ENCODE measurements at regions not wholly inside any gene's neighbourhood (a gene's known extent, or its start where the extent isn't known, plus 50 kb on each side); places are given as distances from the start of the nearest gene placed in this dataset.

- POLR2A ChIA-PET: no interaction called here
- no peak overlapping the region for H3K4me3 ChIP-seq (ENCODE audit: low read depth in 2 of 2, low read length in 1 of 2)
These were observed 207.0 kb upstream of the CXCR4 start for GRCh38 chr2:136324966-136325365.

More at GRCh38 chr2:136324966-136325365, 207.0 kb upstream of the CXCR4 start:
- H3K9me3 ChIP-seq: no peaks in the 10 kb centered on the region
- TF ChIP-seq NFIC (IDR thresholded peaks at IDR 0.05; ENCODE audit: borderline replicate concordance): no peak
- no peak for TF ChIP-seq CHD2 (IDR thresholded peaks at IDR 0.05; ENCODE audit: low read length, partially characterized antibody)
- no peak for TF ChIP-seq TCF12 (IDR thresholded peaks at IDR 0.05)
- no peak for TF ChIP-seq SMC3 (IDR thresholded peaks at IDR 0.05; ENCODE audit: low read depth, low read length)
- no peak for TF ChIP-seq JUND (IDR thresholded peaks at IDR 0.05)
- TF ChIP-seq GATA2 (CRISPR knock-in tag; IDR thresholded peaks at IDR 0.05): no peak
- TF ChIP-seq, protein P1, sequence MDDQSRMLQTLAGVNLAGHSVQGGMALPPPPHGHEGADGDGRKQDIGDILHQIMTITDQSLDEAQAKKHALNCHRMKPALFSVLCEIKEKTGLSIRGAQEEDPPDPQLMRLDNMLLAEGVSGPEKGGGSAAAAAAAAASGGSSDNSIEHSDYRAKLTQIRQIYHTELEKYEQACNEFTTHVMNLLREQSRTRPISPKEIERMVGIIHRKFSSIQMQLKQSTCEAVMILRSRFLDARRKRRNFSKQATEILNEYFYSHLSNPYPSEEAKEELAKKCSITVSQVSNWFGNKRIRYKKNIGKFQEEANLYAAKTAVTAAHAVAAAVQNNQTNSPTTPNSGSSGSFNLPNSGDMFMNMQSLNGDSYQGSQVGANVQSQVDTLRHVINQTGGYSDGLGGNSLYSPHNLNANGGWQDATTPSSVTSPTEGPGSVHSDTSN (IDR thresholded peaks at IDR 0.05): no peak
- no peak for TF ChIP-seq MEF2A (IDR thresholded peaks at IDR 0.05; ENCODE audit: borderline replicate concordance, low read depth)
- no peak for TF ChIP-seq SIN3A (IDR thresholded peaks at IDR 0.05; ENCODE audit: borderline replicate concordance, low read depth, low read length)
- TF ChIP-seq USF2 (IDR thresholded peaks at IDR 0.05; ENCODE audit: borderline replicate concordance, low read depth, low read length): no peak
- no peak for TF ChIP-seq EP300 (IDR thresholded peaks at IDR 0.05; ENCODE audit: borderline replicate concordance in 1 of 2, low read depth in 1 of 2, low read length in 1 of 2)
- TF ChIP-seq, protein P2, sequence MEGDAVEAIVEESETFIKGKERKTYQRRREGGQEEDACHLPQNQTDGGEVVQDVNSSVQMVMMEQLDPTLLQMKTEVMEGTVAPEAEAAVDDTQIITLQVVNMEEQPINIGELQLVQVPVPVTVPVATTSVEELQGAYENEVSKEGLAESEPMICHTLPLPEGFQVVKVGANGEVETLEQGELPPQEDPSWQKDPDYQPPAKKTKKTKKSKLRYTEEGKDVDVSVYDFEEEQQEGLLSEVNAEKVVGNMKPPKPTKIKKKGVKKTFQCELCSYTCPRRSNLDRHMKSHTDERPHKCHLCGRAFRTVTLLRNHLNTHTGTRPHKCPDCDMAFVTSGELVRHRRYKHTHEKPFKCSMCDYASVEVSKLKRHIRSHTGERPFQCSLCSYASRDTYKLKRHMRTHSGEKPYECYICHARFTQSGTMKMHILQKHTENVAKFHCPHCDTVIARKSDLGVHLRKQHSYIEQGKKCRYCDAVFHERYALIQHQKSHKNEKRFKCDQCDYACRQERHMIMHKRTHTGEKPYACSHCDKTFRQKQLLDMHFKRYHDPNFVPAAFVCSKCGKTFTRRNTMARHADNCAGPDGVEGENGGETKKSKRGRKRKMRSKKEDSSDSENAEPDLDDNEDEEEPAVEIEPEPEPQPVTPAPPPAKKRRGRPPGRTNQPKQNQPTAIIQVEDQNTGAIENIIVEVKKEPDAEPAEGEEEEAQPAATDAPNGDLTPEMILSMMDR (IDR thresholded peaks at IDR 0.05): no peak
- TF ChIP-seq FOSL2 (IDR thresholded peaks at IDR 0.05; ENCODE audit: borderline replicate concordance, low read depth): no peak
- TF ChIP-seq TEAD4 (IDR thresholded peaks at IDR 0.05; ENCODE audit: borderline replicate concordance, insufficient read depth): no peak
- TF ChIP-seq, protein P3, sequence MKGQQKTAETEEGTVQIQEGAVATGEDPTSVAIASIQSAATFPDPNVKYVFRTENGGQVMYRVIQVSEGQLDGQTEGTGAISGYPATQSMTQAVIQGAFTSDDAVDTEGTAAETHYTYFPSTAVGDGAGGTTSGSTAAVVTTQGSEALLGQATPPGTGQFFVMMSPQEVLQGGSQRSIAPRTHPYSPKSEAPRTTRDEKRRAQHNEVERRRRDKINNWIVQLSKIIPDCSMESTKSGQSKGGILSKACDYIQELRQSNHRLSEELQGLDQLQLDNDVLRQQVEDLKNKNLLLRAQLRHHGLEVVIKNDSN (IDR thresholded peaks at IDR 0.05; ENCODE audit: borderline replicate concordance, low read depth): no peak
- no peak overlapping the region for H3K9ac ChIP-seq
- H3K79me2 ChIP-seq (ENCODE audit: insufficient read depth): no peaks in the 10 kb centered on the region
- no peaks in the 10 kb centered on the region for H4K20me1 ChIP-seq (ENCODE audit: insufficient read depth)
- no peak overlapping the region for H3K4me2 ChIP-seq
- no peak overlapping the region for H3K27ac ChIP-seq (ENCODE audit: low read depth in 2 of 2, low read length in 1 of 2)
- no peaks in the 10 kb centered on the region for H3K36me3 ChIP-seq (replicated peaks in 1 of 2; ENCODE audit: control insufficient read depth in 1 of 2, insufficient read depth in 2 of 2, low read length in 1 of 2)
- no peak for DNase-seq
- WGBS (ENCODE audit: low lambda C conversion rate): 24% methylated on average over 3 of the region's 3 CpGs
- H2AFZ ChIP-seq (ENCODE audit: low read depth): no peak overlapping the region
- CTCF ChIA-PET: no interaction called here
- no peaks in the 10 kb centered on the region for H3K27me3 ChIP-seq (ENCODE audit: insufficient read depth)
- peaks cover 0 to 13% of the 10 kb centered on the region in 2 experiments; a peak in 2 of 4 replicates for H3K4me1 ChIP-seq (ENCODE audit: control insufficient read depth in 1 of 2, insufficient read depth in 2 of 2, low read depth in 1 of 2, low read length in 1 of 2)
- no peaks in the 10 kb centered on the region for H3F3A ChIP-seq (replicated peaks; ENCODE audit: insufficient read depth)
- no peaks in the 10 kb centered on the region for H3K9me2 ChIP-seq
